Left colon (tissue), 2 donors: ENCODE measurements at regions not wholly inside any gene's neighbourhood (a gene's known extent, or its start where the extent isn't known, plus 50 kb on each side); places are given as distances from the start of the nearest gene placed in this dataset.
"Not testable (repeated sequence)": the region's sequence is repeated elsewhere in the genome, so short reads cannot be mapped to it uniquely, and the experiment has no call there.

ENCODE experiments used
- ATAC-seq: fragments of 200-7000 bp; cut with Tn5 transposase; one replicate; pipeline ENCODE4 v1.9.1; 2020; ENCODE audit warnings: mild to moderate bottlenecking, moderate library complexity
- DNase-seq, 2 donors: peaks; one replicate each; pipeline ENCODE4 v3.0.0-alpha.2; 2020
- intact Hi-C, 2 donors: fragments of 100-400 bp; cut with DNase I in 1 of 2; cut with micrococcal nuclease in 1 of 2; formaldehyde crosslinking; loops; one replicate each; pipeline versions ENCODE4 v1.11.2 to v1.14.0; 2022; cut with DNase I, micrococcal nuclease
- donor health status: DM: no; HTN: no; CAD: no.
- donor health status: DM: yes; HTN: yes; CAD: no.

DNA sequence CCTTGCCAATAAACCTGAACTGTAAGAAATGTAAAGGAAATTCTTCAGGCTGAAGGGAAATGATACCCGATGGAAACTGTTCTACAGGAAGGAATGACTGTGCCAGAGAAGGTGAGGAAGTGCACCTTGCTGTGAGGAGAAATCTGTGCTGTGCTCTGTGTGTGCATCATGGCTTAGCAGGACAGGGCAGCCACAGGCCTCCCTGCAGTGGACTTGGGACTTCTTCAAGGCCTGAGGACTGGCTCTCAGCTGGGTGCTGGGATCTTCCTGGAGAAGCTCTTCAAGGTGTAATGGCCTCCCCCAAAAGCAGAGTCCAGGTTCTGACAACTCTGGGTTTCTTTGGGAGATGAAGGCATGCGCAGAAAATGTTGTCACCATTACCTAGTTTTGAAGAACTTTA is 145.1 kb downstream of the UQCRFS1 start:
- DNase-seq = no peak
- intact Hi-C loops = no loop called here
- ATAC-seq = no peak

DNA sequence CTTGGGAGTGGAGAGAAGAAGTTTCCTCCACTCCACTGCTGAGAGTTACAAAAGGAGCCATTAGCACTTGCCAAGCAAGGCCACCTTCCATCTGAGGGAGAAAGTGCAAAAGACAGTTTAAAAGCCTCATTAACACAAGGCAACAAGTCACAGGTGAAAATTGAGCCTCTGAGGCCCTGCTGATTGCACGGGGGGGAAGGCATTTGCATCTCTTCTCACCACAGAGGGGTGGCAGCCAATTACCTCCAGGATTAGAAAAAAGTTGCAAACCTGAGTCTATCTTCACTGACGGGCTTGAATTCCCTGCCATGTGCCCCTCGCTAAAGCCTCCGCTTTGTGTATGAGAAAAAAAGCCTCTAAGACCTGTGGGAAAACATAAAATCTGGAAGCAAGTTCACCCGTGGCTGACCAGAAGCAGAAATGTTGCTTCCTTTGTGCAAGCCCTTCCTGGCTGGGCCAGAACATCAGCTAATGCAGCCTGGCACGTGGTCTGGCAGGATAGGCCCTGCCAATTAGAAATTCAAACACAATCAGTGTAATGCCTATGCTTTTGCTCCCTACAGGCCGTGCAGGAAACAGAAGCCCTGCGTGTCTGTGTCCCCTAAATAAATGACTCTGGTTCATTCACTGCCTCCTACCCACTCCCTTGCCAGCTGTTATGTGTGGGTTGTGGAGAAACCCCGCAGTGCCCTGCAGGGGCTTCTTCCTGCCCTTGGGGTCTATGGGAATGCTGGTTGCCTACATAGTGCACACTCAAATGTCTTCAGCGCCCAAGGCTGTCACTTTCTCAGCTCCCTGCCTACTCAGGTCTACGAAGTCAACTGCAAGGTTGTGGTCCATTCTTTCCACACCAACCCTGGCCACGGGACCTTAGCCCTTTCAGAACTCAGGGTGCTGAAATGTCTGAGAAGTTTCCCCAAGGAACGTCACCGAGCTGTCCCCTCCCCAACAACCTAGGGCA is 150.2 kb downstream of the UQCRFS1 start:
- no peak for ATAC-seq
- DNase-seq = no peak
- intact Hi-C loops = no loop called here

DNA sequence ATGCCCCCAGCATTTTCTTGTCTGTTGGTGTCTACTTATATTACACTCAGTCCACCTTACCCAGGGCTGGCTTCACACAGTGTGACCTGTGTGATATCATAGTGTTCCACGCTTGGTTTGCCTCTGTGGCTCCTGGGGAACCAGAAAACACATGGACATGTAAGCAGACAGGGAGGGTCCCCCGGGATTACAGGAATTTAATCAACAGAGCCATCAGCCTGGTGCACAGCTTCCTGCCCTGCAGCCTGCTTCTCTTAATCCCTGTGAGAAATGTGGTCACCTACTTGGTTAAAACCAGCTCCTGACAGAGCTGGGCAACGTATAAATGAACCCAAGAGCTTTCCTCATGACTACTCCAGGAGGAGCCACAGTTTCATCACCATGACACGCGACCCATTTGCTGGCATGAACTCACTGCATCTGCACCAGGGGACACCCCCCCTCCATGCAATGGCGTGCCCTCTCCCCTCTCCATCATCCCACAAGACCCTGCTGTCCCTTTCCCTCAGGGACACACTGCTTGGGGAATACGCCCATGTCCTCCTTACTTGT is 152.1 kb downstream of the UQCRFS1 start:
- ATAC-seq (no peak), DNase-seq (no peak)
- intact Hi-C loops = no loop called here

DNA sequence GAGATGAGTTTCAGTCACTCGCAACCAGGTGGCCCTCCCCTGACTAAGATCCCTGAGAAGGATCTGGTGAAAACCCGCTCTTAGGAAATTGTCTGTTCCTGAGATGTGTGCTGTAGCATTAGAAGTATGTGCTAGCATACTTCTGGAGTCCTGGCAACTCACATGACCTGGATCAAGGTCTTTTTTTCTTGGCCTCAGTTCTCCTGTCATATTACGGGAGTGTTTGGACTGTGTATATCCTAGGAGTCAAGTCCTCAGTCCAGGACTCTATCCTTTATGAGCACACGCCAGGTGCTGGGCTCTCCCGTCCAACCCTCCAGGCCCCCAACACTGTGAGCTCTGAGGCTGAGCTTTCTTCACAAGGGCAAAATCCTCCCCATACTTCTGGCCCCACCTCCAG is 156.4 kb downstream of the UQCRFS1 start:
- intact Hi-C loops = no loop called here
- ATAC-seq (no peak), DNase-seq (no peak)

DNA sequence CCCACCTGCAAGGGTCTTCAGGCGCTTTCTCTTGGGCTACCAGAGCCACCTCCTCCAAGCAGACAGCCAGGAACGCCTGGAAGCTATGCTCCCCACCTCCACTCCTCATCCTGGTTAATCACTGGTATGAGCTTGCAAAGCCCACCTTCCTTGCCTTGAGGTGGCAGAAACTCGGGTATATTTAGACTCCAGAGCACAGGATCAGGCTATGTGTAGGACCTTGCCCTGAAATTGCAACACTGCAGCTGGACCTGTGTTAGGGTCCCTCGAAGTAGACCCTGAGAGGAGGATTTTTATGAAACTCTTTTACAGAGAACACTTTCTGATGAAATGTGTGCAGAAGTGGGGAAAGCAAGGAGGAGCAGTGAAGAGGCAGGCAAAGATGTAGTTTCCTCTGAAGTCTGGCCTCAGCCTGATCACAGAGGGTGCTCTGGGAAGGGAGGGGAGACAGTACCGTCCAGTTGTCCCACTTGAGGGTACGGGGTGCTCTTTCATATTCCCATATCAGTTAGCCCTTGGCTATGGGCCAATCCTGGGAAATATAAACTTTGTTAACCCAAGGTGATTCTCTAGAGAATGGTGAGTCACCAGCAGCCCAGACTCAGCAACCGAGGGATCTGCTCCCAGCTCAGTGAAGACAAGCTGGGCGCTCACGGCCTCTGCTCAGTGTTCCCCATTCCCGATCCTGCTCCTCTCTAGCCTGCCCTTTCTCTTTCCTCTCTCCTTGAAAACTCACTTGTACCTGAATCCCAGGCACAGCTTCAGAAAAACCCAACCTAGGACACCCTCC is 157.9 kb downstream of the UQCRFS1 start:
- DNase-seq = no peak
- intact Hi-C loops = no loop called here
- no peak for ATAC-seq

DNA sequence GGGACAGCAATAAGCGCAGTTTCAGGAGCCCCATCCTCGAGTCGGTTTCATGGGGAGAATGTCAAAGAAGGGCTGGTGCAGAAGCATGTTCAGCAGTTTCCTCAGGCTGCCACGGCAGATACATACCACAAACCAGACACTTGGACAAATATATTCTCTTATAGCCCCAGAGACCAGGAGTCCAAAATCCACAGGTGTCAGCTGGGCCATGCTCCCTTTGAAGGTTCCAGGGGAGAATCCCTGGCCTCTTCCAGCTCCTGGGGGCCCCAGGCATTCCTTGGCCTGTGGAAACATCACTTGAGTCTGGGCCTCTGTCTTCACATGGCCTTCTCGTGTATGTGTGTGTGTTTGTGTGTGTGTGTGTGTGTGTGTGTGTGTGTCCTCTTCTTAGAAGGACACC is 164.1 kb downstream of the UQCRFS1 start:
- ATAC-seq = no peak
- intact Hi-C loops = no loop called here
- DNase-seq = no peak

DNA sequence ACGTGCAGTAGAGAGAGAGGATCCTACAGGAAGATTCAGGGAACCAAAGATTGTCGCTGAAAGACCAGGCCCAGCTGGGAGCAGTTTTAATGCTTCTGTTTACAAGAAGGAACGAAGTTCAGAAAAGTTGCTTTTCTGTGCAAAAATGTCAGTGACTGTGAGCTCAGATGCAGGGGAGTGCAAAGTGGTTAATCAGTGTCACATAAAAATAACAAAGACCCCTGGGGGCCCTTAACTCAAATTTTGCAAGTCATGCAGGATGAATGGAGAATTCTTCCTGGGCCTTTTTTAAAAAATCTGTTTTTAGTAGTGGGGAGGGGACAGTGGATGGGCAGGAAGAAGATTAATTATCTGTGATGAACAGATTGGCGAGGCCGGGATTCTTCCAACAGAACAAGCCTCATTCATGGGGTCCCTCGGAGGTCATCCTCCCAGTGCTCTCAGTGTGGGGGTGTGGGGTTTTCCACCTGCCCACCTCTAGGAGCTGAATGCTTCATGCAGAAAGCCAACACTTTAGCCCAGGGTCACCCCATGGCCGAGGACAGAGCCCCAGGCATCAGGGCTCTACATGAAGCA is 167.2 kb downstream of the UQCRFS1 start:
- intact Hi-C loops = no loop called here
- ATAC-seq (no peak), DNase-seq (no peak)

DNA sequence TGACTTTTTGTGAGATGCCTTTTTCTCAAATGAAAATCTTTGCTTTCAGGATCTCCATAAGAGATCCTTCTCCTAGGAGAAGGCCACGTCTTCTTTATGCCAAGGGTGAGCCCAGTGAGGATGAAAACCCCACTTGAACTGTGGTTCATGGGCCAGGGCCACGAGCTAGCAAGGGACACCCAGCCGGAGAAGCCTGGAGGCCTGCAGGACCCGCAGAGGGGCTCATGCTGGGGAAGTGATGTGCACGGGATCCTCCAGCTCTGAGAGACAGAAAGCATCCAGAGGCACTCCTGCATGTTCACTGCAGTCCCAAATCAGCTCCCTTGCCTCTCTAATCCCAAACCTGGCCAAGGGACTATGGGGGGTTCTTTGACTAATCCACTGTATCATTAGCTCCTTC is 168.9 kb downstream of the UQCRFS1 start:
- ATAC-seq = no peak
- no peak for DNase-seq
- intact Hi-C loops = no loop called here

DNA sequence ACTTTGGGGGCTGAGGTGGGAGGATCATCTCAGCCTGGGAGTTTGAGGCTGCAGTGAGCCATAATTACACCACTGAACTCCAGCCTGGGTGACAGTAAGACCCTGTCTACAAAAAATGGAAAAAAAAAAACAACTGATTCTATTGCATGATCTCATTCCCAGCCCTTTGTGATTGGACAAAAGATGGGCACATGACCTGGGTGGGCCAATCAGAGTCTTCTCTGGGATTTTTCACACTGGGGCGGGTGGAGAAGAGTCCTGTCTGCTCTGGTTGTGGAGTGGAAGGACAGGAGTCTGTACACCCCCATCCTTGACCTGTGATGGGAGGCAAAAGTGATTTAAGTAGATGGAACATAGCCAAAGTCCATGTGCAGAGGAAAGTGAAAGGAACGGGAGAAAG is 170.5 kb downstream of the UQCRFS1 start:
- no peak for ATAC-seq
- DNase-seq = no peak
- intact Hi-C loops = no loop called here

DNA sequence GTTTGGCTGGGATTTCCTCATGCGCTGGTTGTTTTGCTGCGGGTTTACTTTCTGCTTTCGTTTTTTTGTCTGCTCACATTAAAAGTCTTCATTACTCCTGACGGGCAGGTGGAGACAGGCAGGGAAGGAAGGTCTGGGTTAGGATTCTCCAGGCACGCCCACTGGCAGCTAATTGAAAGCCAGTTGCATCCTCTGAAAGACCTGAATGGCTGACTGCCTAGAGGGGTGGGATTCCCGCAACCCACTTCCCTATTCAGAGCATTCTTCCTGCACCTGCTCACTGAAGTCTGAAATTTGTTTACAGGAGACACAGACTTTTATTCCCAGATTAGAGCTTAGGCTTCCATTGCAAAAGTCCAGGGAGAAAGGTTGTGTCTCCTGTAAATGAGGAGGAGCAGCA is 172.0 kb downstream of the UQCRFS1 start:
- ATAC-seq = no peak
- no peak for DNase-seq
- intact Hi-C loops = no loop called here

DNA sequence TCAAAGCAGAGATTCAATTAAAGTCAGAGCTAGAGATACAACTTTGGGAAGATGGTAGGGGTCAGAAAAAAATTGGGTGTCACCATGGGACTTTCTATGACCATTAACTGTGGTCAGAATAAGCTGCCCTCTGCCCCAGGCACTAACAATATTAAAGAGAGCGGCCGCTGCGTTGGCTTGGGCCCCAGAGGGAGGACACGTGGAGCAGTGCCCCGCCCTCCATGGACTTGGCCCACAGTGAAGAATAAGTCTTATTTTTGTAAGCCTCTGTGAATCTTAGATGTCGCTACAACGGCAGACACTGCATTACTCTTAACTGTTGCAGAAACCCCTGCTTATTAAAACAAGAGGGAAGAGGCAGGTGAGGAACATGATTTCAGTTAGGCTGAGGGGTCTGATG is 172.7 kb downstream of the UQCRFS1 start:
- DNase-seq (no peak), ATAC-seq (no peak)
- intact Hi-C loops = no loop called here

DNA sequence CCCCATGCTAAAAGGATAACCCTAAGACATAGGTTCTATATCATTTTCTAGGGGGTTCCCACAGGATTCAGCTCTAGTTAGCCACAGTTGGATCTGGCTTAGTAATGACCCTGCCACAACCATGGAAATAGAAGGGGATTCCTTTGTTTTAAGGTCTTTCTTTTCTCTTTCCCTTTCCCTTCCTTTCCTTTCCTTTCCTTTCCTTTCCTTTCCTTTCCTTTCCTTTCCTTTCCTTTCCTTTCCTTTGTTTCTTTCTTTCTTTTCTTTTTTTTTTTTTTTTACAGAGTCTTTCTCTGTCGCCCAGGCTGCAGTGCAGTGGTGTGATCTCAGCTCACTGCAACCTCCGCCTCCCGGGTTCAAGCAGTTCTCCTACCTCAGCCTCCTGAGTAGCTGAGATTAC is 173.9 kb downstream of the UQCRFS1 start:
- ATAC-seq, intact Hi-C loops: not testable (repeated sequence)

DNA sequence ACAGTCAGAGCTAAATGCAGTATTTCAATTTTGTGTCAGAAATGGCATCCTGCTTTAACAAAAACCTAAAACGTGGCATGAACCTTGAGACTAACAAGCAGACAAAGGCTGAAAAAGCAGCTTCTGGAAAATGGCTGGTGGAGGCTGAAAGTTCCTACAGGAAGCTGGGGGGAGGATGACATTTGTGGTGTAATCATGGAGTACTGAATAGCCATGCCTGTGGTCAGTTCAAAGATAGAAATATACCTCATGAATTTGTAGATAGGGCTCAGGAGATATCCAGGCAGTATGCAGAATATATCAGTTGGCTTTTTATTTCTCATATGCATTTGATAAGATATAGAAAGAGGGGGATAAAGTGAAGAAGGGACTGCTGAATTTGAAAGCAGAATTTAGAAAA is 181.7 kb downstream of the UQCRFS1 start:
- intact Hi-C loops = no loop called here
- no peak for DNase-seq
- ATAC-seq = no peak

More for the DNA sequence above, 173.9 kb downstream of the UQCRFS1 start:
- not testable (repeated sequence) for DNase-seq

DNA sequence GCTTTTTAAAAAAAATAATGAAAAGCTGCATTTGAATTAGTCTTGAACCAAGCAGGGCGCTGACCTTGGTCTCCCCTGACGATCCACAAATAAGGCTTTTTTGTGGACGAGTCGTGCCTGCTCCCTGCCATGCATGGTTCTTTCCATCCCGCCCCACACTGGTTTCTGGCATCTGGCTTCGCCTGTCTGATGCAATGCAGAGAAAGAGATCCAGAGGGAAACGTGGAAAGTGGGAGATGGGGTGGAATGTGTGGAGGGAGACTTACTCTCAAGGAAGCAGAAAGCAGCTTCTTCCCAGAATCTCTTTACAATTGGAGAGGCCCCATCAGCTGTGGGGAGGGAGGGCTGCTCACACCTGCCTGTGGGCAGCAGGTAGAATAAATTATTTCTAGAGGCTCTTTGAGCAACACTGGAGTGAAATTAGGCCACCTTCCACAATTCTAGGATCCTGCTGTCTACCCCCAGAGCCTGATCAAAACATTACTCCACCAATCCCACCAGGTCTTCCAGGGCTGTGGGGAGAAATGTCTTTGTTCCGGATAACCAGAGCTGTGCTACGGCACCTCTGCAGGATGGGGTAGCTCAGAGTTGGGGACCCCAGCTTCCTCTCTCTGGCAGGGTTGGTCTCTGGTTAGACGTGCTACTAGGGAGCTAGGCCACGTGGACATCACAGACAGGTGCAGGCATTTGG is 183.5 kb downstream of the UQCRFS1 start:
- DNase-seq = no peak
- no peak for ATAC-seq
- intact Hi-C loops = no loop called here

DNA sequence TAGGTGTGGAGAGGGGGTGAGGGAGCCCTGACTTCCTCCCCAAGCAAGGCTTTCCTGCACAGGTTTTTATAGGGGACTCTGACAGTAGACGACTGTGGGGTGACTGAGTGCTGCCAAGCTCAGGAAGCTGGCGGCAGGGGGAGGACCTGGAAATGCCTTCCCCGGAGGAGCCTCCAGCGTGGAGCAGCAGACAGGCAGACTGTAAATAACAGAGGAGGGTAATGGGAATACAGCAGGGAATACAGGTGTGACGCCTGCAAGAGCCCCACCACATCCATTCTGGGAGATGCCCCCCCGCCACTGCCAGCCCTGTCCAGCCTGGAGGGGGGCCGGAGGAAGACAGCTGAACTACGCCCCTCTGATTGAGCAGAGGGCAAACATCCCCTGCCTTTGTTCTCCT is 190.4 kb downstream of the UQCRFS1 start:
- DNase-seq = no peak
- intact Hi-C loops = no loop called here
- ATAC-seq = no peak

DNA sequence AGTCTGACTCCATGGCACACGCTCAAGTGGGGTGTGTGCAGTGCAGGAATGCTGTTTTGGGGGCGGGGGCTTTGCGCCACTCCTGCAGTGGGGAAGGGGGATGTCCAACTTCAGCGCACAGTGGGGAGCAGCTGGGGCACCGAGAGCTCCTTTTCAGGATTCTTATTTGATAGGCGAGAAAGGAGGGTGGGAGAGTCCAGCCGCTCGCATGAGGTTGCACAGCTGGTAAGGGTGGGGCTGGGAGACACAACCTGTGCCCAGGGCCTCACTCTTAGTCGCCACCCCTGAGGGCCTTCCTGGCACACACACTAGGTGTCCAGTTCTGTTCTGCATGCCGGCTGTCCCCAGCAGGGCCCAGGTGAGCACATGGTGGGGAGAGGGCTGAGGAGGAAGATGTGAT is 190.8 kb downstream of the UQCRFS1 start:
- DNase-seq (no peak), ATAC-seq (no peak)
- intact Hi-C loops = no loop called here

DNA sequence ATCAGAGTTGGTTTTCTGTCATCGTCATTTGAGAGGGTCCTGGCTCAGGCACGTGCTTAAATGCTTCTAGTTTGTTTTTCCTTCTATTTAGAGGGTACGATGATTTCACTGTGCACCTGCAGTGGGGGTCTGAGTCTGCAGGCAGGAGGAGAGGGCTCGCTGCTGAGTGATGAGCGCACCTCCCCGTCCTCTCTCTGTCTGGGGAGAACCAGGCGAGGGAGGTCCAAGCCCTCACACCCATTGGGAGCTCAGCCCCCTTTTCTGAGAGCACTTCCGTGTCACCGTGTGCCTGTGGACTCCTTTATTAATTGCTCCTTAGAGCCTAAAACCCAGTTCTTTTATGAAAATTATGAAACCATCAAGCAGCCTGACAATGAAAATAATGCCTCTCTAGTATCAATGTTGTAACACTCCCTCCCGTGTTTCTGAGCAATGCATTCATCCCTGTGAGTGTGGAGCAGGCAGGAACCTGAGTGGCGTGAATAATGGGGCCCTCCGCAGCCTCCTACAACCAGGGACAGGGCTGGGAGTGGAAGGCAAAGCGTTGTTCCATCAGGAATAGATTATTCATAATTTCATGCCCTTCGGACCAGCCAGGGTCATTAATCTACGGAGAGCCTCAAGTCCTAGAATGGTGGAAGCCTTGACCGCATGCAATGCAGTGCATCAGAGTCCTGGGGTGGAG is 191.6 kb downstream of the UQCRFS1 start:
- intact Hi-C loops = no loop called here
- DNase-seq (no peak), ATAC-seq (no peak)

DNA sequence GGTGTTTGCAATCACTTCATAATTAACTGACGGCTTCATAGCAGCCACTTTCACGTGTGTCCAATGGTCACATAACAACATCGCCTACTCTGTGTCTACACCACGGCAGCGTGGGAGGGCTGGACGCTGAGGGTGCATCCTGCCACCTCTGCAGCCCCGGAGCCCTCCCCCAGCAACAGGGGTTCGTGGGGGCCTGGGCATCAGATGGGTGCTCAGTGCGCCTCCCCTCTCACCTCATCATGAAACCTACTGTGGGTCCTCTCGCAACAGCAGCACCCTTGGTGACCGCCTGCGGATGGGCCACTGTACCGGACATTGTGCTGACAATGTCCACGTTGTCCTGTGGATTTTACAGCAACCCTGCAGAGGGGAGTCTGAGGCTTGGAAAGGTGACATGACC is 193.5 kb downstream of the UQCRFS1 start:
- intact Hi-C loops = no loop called here
- DNase-seq = no peak
- no peak for ATAC-seq
